Mesendoderm (in vitro differentiated cells): ENCODE measurements at regions not wholly inside any gene's neighbourhood (a gene's known extent, or its start where the extent isn't known, plus 50 kb on each side); places are given as distances from the start of the nearest gene placed in this dataset.

Experiments
- DNase-seq: peaks from one replicate; pipeline ENCODE4 v3.0.0; 2013
- H2AK5ac ChIP-seq: 2 replicates; pipeline ENCODE4 v1.6.1; 2013; ENCODE audit warnings: low read length, inconsistent platforms
- H2BK120ac ChIP-seq: 2 replicates; pipeline ENCODE4 v1.6.1; 2013; ENCODE audit warnings: low read depth, mild to moderate bottlenecking, low read length, moderate library complexity, mixed read lengths
- H2BK15ac ChIP-seq: replicated peaks from 2 replicates; pipeline ENCODE4 v1.6.1; 2013; ENCODE audit warnings: low read depth, mild to moderate bottlenecking, moderate library complexity
- H2BK5ac ChIP-seq: 2 replicates; pipeline ENCODE4 v1.6.1; 2013; ENCODE audit warnings: low read length, inconsistent platforms
- H3K18ac ChIP-seq: 2 replicates; pipeline ENCODE4 v1.6.1; 2013; ENCODE audit warnings: mild to moderate bottlenecking, low read length, mixed read lengths
- H3K23ac ChIP-seq: one replicate; pipeline ENCODE4 v1.6.1; 2013; ENCODE audit warnings: low read length
- H3K27ac ChIP-seq: 2 replicates; pipeline ENCODE4 v1.5.1; 2013; ENCODE audit warnings: low read depth, mild to moderate bottlenecking, inconsistent platforms, low read length, moderate library complexity
- H3K27me3 ChIP-seq: 2 replicates; pipeline ENCODE4 v1.6.1; 2013; ENCODE audit warnings: low read length, control low read depth, mild to moderate bottlenecking, inconsistent platforms; ENCODE audit not compliant: insufficient read depth, poor library complexity
- H3K36me3 ChIP-seq: 2 replicates; pipeline ENCODE4 v1.6.1; 2013; ENCODE audit warnings: low read length, inconsistent platforms; ENCODE audit not compliant: control insufficient read depth, insufficient read depth
- H3K4ac ChIP-seq: one replicate; pipeline ENCODE4 v1.6.1; 2013; ENCODE audit warnings: low read depth, mild to moderate bottlenecking, low read length, moderate library complexity
- H3K4me1 ChIP-seq: 2 replicates; pipeline ENCODE4 v1.6.1; 2013; ENCODE audit warnings: low read depth, low read length, inconsistent platforms; ENCODE audit not compliant: control insufficient read depth
- H3K4me2 ChIP-seq: 2 replicates; pipeline ENCODE4 v1.6.1; 2013; ENCODE audit warnings: low read length
- H3K4me3 ChIP-seq: 2 replicates; pipeline ENCODE4 v1.5.1; 2013; ENCODE audit warnings: mild to moderate bottlenecking, low read length
- H3K56ac ChIP-seq: one replicate; pipeline ENCODE4 v1.6.1; 2013; ENCODE audit warnings: low read length
- H3K79me1 ChIP-seq: 2 replicates; pipeline ENCODE4 v1.6.1; 2013; ENCODE audit warnings: low read length, inconsistent platforms
- H3K79me2 ChIP-seq: 2 replicates; pipeline ENCODE4 v1.6.1; 2013; ENCODE audit warnings: mild to moderate bottlenecking, low read length; ENCODE audit not compliant: control insufficient read depth, insufficient read depth
- H3K9ac ChIP-seq: 2 replicates; pipeline ENCODE4 v1.6.1; 2013; ENCODE audit warnings: low read length, inconsistent platforms
- H4K5ac ChIP-seq: one replicate; pipeline ENCODE4 v1.6.1; 2013; ENCODE audit warnings: low read length
- H4K8ac ChIP-seq: one replicate; pipeline ENCODE4 v1.6.1; 2013; ENCODE audit warnings: low read depth, mild to moderate bottlenecking, control low read depth, low read length, moderate library complexity
- WGBS: extraction: QIAGEN DNeasy Blood & Tissue Kit; methylation state at CpG from one replicate; pipeline ENCODE4 v1.1.7; 2013; ENCODE audit warnings: low lambda C conversion rate, missing lambda C conversion rate; ENCODE audit not compliant: insufficient coverage; ENCODE audit errors: extremely low coverage; 5-methylcytosine and 5-hydroxymethylcytosine counted together

GRCh38 chr4:186826846-186827533 lies 103.3 kb upstream of the FAT1 start:
- no CpG with 5 or more reads among the region's 12 CpGs for WGBS
- Histone ChIP-seq H3K79me1 (no peaks in the 10 kb centered on the region), H3K9ac (no peak overlapping the region), H4K8ac (no peak overlapping the region), H4K5ac (no peak overlapping the region), H3K4ac (no peak overlapping the region), H2BK5ac (no peak overlapping the region), H2BK120ac (no peak overlapping the region), H3K27me3 (no peaks in the 10 kb centered on the region), H3K56ac (no peak overlapping the region), H3K79me2 (no peaks in the 10 kb centered on the region), H3K36me3 (no peaks in the 10 kb centered on the region), H3K4me2 (no peak overlapping the region), H2BK15ac (no peak overlapping the region), H2AK5ac (no peak overlapping the region), H3K27ac (no peak overlapping the region), H3K18ac (no peak overlapping the region), H3K23ac (no peak overlapping the region), H3K4me1 (no peaks in the 10 kb centered on the region), H3K4me3 (no peak overlapping the region)
- no peak for DNase-seq

- no peaks in the 10 kb centered on the region for H3K79me2 ChIP-seq
- no peak overlapping the region for H3K4me3 ChIP-seq
- no peaks in the 10 kb centered on the region for H3K27me3 ChIP-seq
- no peaks in the 10 kb centered on the region for H3K4me1 ChIP-seq
- no peak overlapping the region for H3K4ac ChIP-seq
- no peak overlapping the region for H2BK15ac ChIP-seq
- WGBS: no CpG with 5 or more reads among the region's 6 CpGs
- H4K8ac ChIP-seq: no peak overlapping the region
- no peak overlapping the region for H3K9ac ChIP-seq
- no peaks in the 10 kb centered on the region for H3K36me3 ChIP-seq
- no peaks in the 10 kb centered on the region for H3K79me1 ChIP-seq
- no peak overlapping the region for H3K27ac ChIP-seq
- H2BK5ac ChIP-seq: no peak overlapping the region
- no peak overlapping the region for H3K56ac ChIP-seq
- no peak for DNase-seq
- H3K4me2 ChIP-seq: no peak overlapping the region
- H2BK120ac ChIP-seq: no peak overlapping the region
- H3K18ac ChIP-seq: no peak overlapping the region
- H2AK5ac ChIP-seq: no peak overlapping the region
- H3K23ac ChIP-seq: no peak overlapping the region
- H4K5ac ChIP-seq: no peak overlapping the region
These were observed 103.9 kb upstream of the FAT1 start for GRCh38 chr4:186827534-186827897.

- H3K4me2 ChIP-seq: no peak overlapping the region
- no peak overlapping the region for H3K18ac ChIP-seq
- no peak overlapping the region for H2BK15ac ChIP-seq
- no peak overlapping the region for H3K4me3 ChIP-seq
- H2AK5ac ChIP-seq: no peak overlapping the region
- H3K79me1 ChIP-seq: no peaks in the 10 kb centered on the region
- no peak overlapping the region for H2BK120ac ChIP-seq
- no peak for DNase-seq
- H4K8ac ChIP-seq: no peak overlapping the region
- no peaks in the 10 kb centered on the region for H3K36me3 ChIP-seq
- H3K4ac ChIP-seq: no peak overlapping the region
- no peak overlapping the region for H2BK5ac ChIP-seq
- H3K27me3 ChIP-seq: no peaks in the 10 kb centered on the region
- H3K4me1 ChIP-seq: no peaks in the 10 kb centered on the region
- WGBS: no CpG with 5 or more reads among the region's 6 CpGs
- H3K27ac ChIP-seq: no peak overlapping the region
- H3K23ac ChIP-seq: no peak overlapping the region
- no peaks in the 10 kb centered on the region for H3K79me2 ChIP-seq
- no peak overlapping the region for H3K9ac ChIP-seq
- no peak overlapping the region for H4K5ac ChIP-seq
- H3K56ac ChIP-seq: no peak overlapping the region
These were observed 105.4 kb upstream of the FAT1 start for GRCh38 chr4:186829097-186829496.

DNA sequence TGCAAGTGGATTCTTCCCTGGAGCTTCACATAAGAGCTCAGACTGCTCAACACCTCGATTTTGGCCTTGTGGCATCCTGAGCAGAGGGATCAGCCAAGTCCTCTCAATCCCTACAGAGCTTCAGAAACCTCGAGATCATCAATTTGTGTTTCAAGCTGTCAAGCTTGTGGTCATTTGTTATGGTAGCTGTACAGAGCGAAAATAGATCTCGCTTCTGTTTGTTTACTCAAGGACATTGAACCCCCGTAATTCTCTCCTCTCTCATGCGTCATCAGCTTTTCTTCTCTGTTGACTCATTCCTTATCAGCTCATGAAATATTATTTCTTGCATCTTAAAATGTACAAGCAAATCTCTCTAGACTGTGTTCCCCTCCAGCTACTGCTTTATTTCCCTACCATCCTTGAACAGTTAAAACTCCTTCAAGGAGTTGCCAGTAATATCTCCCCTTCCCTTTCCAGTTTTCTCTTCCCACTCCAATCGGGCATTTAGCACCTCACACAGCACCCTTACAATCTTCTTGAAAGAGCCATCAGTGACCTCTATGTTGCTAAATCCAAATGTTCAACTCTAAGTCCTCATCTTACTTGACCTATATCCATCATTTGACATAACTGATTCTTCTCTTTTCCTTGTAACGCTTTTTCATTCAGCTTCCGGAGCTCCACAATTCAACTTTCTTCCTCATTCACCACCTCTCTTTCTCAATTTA lies 106.2 kb upstream of the FAT1 start:
- Histone ChIP-seq H3K79me2 (no peaks in the 10 kb centered on the region), H2BK120ac (no peak overlapping the region), H3K79me1 (no peaks in the 10 kb centered on the region), H3K4ac (no peak overlapping the region), H3K4me2 (no peak overlapping the region), H3K18ac (no peak overlapping the region), H2BK5ac (no peak overlapping the region), H3K27me3 (no peaks in the 10 kb centered on the region), H3K36me3 (no peaks in the 10 kb centered on the region), H3K4me1 (no peaks in the 10 kb centered on the region), H3K9ac (no peak overlapping the region), H3K4me3 (no peak overlapping the region), H4K8ac (no peak overlapping the region), H3K27ac (no peak overlapping the region), H3K23ac (no peak overlapping the region), H4K5ac (no peak overlapping the region), H3K56ac (no peak overlapping the region), H2BK15ac (no peak overlapping the region), H2AK5ac (no peak overlapping the region)
- no CpG with 5 or more reads among the region's 9 CpGs for WGBS
- no peak for DNase-seq

GRCh38 chr4:186831574-186831973 lies 107.9 kb upstream of the FAT1 start:
- Histone ChIP-seq H3K4ac (no peak overlapping the region), H3K4me1 (no peaks in the 10 kb centered on the region), H3K4me3 (no peak overlapping the region), H3K4me2 (no peak overlapping the region), H3K9ac (no peak overlapping the region), H3K27me3 (no peaks in the 10 kb centered on the region), H4K8ac (no peak overlapping the region), H3K79me1 (no peaks in the 10 kb centered on the region), H3K36me3 (no peaks in the 10 kb centered on the region), H3K18ac (no peak overlapping the region), H3K27ac (no peak overlapping the region), H2BK15ac (no peak overlapping the region), H4K5ac (no peak overlapping the region), H2BK5ac (no peak overlapping the region), H3K56ac (no peak overlapping the region), H3K23ac (no peak overlapping the region), H2AK5ac (no peak overlapping the region), H2BK120ac (no peak overlapping the region), H3K79me2 (no peaks in the 10 kb centered on the region)
- no CpG with 5 or more reads among the region's 4 CpGs for WGBS
- no peak for DNase-seq

DNA sequence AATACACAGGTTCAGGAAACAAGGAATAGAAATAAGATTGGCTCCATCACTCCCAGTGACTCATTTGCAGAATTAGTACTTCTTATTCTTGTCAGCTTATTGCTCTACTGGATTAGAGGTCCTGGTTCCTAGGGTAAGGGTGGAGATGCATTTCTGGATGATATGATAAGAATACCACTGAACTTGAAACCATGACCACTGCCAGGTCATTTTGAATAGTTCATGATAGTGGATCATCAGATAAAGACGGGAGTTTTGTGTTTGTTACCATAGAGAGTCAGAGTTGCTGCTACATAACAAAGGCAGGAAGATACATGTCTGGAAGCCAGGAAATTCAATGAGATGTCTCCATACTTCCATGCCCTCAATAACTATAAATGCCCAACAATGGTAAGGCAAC lies 109.2 kb upstream of the FAT1 start:
- no CpG with 5 or more reads among the region's 1 CpG for WGBS
- Histone ChIP-seq H3K9ac (no peak overlapping the region), H3K36me3 (no peaks in the 10 kb centered on the region), H3K4ac (no peak overlapping the region), H3K79me1 (no peaks in the 10 kb centered on the region), H2AK5ac (no peak overlapping the region), H4K8ac (no peak overlapping the region), H3K18ac (no peak overlapping the region), H3K4me2 (no peak overlapping the region), H3K23ac (no peak overlapping the region), H3K27ac (no peak overlapping the region), H3K27me3 (no peaks in the 10 kb centered on the region), H3K4me1 (no peaks in the 10 kb centered on the region), H3K4me3 (no peak overlapping the region), H4K5ac (no peak overlapping the region), H2BK15ac (no peak overlapping the region), H3K56ac (no peak overlapping the region), H2BK120ac (no peak overlapping the region), H3K79me2 (no peaks in the 10 kb centered on the region), H2BK5ac (no peak overlapping the region)
- DNase-seq: no peak
